Smooth muscle cell (in vitro differentiated cells): ENCODE measurements at regions not wholly inside any gene's neighbourhood (a gene's known extent, or its start where the extent isn't known, plus 50 kb on each side); places are given as distances from the start of the nearest gene placed in this dataset.
A peak's percentile ranks its signal among the peaks of the same experiment; 100 is the strongest.

Experiments
- DNase-seq: peaks from one replicate; lab custom pipeline; 2025; ENCODE audit not compliant: unreplicated experiment; lab: John Stamatoyannopoulos, UW
- H2AFZ ChIP-seq: fragments of 200-600 bp; sonication (generic); 2 replicates; pipeline ENCODE4 v1.6.0; 2016; ENCODE audit warnings: antibody characterized with exemption, low read depth, mild to moderate bottlenecking
- H3F3A ChIP-seq: fragments of 200-600 bp; sonication (generic); 2 replicates; pipeline ENCODE4 v1.6.0; 2017; ENCODE audit warnings: antibody characterized with exemption, low read depth
- H3K27ac ChIP-seq: fragments of 200-600 bp; sonication (generic); 2 replicates; pipeline ENCODE4 v1.5.1; 2016; ENCODE audit warnings: low read depth, mild to moderate bottlenecking
- H3K27me3 ChIP-seq: fragments of 200-600 bp; sonication (generic); 2 replicates; pipeline ENCODE4 v1.6.1; 2016; ENCODE audit warnings: low read depth, mild to moderate bottlenecking
- H3K36me3 ChIP-seq: fragments of 200-600 bp; sonication (generic); 2 replicates; pipeline ENCODE4 v1.5.1; 2016; ENCODE audit warnings: low read depth
- H3K4me1 ChIP-seq: fragments of 200-600 bp; sonication (generic); 2 replicates; pipeline ENCODE4 v1.5.1; 2016; ENCODE audit warnings: low read depth
- H3K4me2 ChIP-seq: fragments of 200-600 bp; sonication (generic); 2 replicates; pipeline ENCODE4 v1.6.0; 2016; ENCODE audit warnings: mild to moderate bottlenecking
- H3K4me3 ChIP-seq: fragments of 200-600 bp; sonication (generic); 2 replicates; pipeline ENCODE4 v1.5.1; 2016; ENCODE audit warnings: mild to moderate bottlenecking
- H3K79me2 ChIP-seq: fragments of 200-600 bp; sonication (generic); 2 replicates; pipeline ENCODE4 v1.6.0; 2016; ENCODE audit warnings: low read depth, mild to moderate bottlenecking
- H3K9ac ChIP-seq: fragments of 200-600 bp; sonication (generic); 2 replicates; pipeline ENCODE4 v1.6.0; 2016; ENCODE audit warnings: low read depth
- H3K9me3 ChIP-seq: fragments of 200-600 bp; sonication (generic); replicated peaks from 2 replicates; pipeline ENCODE4 v1.5.1; 2016; ENCODE audit warnings: low read depth
- H4K20me1 ChIP-seq: fragments of 200-600 bp; sonication (generic); 2 replicates; pipeline ENCODE4 v1.6.0; 2016; ENCODE audit warnings: low read depth
- whole genome bisulfite sequencing: methylation state at CpG from one replicate; pipeline ENCODE4 v1.1.7; 2016; ENCODE audit warnings: low lambda C conversion rate; 5-methylcytosine and 5-hydroxymethylcytosine counted together
- TF ChIP-seq, protein P1 (sequence below): fragments of 200-600 bp; sonication (generic); IDR thresholded peaks from 2 replicates; pipeline ENCODE4 v1.5.1; 2017; ENCODE audit warnings: borderline replicate concordance, mild to moderate bottlenecking, antibody characterized with exemption; ENCODE audit not compliant: insufficient read depth, poor library complexity, severe bottlenecking

DNA sequence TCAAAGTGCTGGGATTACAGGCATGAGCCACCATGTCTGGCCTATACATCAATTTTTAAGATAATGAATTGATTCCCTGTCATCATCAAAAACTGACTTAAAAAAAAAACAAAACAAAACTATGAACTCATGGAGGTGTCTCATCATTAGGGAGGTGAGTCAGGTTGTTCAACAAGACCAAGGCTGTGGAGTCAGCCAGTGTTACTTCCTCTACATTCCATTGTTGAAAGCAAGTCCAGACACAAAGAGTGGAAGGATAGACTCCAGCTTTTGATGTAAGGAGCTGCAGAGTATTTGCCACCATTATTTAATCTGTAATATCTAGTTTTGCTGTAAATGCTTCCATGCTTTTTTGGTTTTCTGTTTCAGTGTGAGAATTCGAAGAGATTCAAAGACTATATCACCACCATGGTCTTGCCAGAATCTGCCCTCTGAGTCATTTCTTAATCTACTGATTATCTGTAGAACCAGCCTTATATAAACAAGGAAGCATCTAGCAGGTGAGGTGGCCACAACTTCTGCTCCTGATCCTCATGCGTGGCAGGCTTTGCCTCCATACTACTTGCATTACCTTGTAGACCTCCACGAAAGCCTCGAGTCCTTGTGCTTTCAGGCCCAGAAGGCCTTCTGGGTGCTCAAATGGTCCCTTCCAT, 156.1 kb downstream of the FGF1 start:
- Histone ChIP-seq H3F3A (peaks cover 5% of the 10 kb centered on the region), H3K79me2 (no peaks in the 10 kb centered on the region), H3K9ac (peak overlapping the region; percentile 7), H3K36me3 (no peaks in the 10 kb centered on the region), H3K27me3 (no peaks in the 10 kb centered on the region), H4K20me1 (no peaks in the 10 kb centered on the region), H3K4me2 (no peak overlapping the region), H3K4me1 (no peaks in the 10 kb centered on the region), H3K4me3 (no peak overlapping the region), H3K9me3 (no peaks in the 10 kb centered on the region), H2AFZ (no peak overlapping the region), H3K27ac (peak overlapping the region; percentile 73)
- DNase-seq, result no peak
- TF ChIP-seq, protein P1, sequence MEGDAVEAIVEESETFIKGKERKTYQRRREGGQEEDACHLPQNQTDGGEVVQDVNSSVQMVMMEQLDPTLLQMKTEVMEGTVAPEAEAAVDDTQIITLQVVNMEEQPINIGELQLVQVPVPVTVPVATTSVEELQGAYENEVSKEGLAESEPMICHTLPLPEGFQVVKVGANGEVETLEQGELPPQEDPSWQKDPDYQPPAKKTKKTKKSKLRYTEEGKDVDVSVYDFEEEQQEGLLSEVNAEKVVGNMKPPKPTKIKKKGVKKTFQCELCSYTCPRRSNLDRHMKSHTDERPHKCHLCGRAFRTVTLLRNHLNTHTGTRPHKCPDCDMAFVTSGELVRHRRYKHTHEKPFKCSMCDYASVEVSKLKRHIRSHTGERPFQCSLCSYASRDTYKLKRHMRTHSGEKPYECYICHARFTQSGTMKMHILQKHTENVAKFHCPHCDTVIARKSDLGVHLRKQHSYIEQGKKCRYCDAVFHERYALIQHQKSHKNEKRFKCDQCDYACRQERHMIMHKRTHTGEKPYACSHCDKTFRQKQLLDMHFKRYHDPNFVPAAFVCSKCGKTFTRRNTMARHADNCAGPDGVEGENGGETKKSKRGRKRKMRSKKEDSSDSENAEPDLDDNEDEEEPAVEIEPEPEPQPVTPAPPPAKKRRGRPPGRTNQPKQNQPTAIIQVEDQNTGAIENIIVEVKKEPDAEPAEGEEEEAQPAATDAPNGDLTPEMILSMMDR, result no peak
- WGBS, result 91% methylated on average over 4 of the region's 4 CpGs

DNA sequence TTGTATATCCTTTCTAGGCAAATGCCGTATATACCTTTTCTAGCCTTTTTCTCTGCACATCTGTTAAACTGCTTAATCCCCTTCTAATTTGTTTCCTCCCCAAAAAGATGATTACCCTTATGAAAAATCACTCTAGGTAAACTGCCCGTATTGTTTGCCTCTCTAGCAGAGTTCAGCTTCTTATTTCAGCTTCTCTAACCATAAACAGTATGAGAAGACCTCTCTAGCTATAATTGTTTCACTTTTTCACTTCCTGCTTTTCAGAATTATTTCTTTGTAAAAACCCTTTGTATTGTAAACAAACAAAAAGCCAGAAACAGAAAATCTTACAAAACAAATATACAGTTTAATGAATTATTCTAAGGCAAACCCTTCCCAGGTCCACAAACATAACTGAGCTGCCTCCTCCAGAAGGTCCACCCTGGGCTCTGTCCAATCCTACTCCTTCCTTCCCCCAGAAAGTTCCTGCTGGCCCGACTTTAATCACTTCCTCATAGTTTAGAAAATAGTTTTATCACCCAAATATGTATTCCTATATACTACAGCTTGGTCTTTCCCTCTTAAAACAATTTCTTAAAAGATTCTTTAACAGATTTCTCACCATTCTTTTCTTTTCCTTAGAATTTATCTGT, 158.1 kb downstream of the FGF1 start:
- DNase-seq, result no peak
- no peaks in the 10 kb centered on the region for H3K4me1 ChIP-seq
- no peak overlapping the region for H2AFZ ChIP-seq
- no peaks in the 10 kb centered on the region for H3K9me3 ChIP-seq
- no peak overlapping the region for H3K4me3 ChIP-seq
- H3K4me2 ChIP-seq, result no peak overlapping the region
- WGBS, result 92% methylated on average over 3 of the region's 3 CpGs
- no peak overlapping the region for H3K9ac ChIP-seq
- TF ChIP-seq, protein P1, result no peak
- H3K27ac ChIP-seq, result no peak overlapping the region
- H3K79me2 ChIP-seq, result no peaks in the 10 kb centered on the region
- H3K27me3 ChIP-seq, result no peaks in the 10 kb centered on the region
- H3F3A ChIP-seq, result peaks cover 5% of the 10 kb centered on the region
- H3K36me3 ChIP-seq, result no peaks in the 10 kb centered on the region
- H4K20me1 ChIP-seq, result no peaks in the 10 kb centered on the region

DNA sequence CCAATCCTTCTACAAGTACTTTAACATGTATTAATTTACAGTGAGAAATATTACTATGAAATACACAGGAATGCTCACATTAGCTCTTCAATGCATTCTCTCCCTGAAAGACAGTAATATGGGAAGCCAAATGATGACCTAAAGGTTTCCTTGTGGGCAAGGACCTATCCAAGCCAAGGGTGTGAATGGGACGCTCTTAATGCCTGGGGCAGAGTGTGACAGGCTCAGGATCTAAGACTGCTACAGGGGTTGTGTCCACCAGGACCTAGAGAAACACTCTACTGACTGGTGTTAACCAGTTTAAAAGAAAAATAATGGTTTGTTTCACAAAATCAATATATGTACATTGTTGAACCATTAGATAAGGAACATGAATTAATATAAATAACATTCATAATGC, 158.7 kb downstream of the FGF1 start:
- WGBS, result 85% methylated on average over 1 of the region's 1 CpG
- TF ChIP-seq, protein P1, result no peak

DNA sequence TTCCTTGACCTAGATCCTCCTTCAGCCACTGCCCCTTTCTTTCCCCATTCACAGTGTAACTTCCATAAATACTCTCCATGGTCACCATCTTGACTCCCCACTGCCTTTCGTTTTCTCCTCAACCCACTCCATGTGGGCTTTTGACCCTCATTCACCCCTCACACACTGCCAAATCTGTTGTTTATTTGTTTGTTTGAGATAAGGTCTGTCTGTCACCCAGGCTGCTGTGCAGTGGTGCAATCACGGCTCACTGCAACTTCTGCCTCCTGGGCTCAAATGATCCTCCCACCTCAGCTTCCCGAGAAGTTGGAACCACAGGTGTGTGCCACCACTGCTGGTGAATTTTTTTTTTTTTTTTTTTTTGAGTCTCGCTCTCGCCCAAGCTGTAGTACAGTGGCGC, 162.9 kb downstream of the FGF1 start:
- TF ChIP-seq, protein P1, result no peak
- Histone ChIP-seq H2AFZ (no peak overlapping the region), H3K79me2 (no peaks in the 10 kb centered on the region), H3K27me3 (no peaks in the 10 kb centered on the region), H3K9me3 (no peaks in the 10 kb centered on the region), H3F3A (no peaks in the 10 kb centered on the region), H3K9ac (no peak overlapping the region), H3K27ac (no peak overlapping the region), H3K4me2 (no peak overlapping the region), H3K36me3 (no peaks in the 10 kb centered on the region), H3K4me3 (no peak overlapping the region), H3K4me1 (peaks cover 4% of the 10 kb centered on the region), H4K20me1 (no peaks in the 10 kb centered on the region)
- no peak for DNase-seq
- 95% methylated on average over 6 of the region's 6 CpGs for WGBS

More for the DNA sequence above, 158.7 kb downstream of the FGF1 start:
- Histone ChIP-seq H3K27ac (no peak overlapping the region), H3K79me2 (no peaks in the 10 kb centered on the region), H3K36me3 (no peaks in the 10 kb centered on the region), H3F3A (peaks cover 5% of the 10 kb centered on the region), H3K9ac (no peak overlapping the region), H3K4me1 (no peaks in the 10 kb centered on the region), H4K20me1 (no peaks in the 10 kb centered on the region), H2AFZ (no peak overlapping the region), H3K4me2 (no peak overlapping the region), H3K4me3 (no peak overlapping the region), H3K9me3 (no peaks in the 10 kb centered on the region), H3K27me3 (no peaks in the 10 kb centered on the region)
- DNase-seq, result no peak
